CD14-positive monocyte (primary cell): ENCODE measurements at regions not wholly inside any gene's neighbourhood (a gene's known extent, or its start where the extent isn't known, plus 50 kb on each side); places are given as distances from the start of the nearest gene placed in this dataset.

Experiments used
- DNase-seq, 3 donors: peaks; one replicate each; pipeline ENCODE4 v3.0.0-alpha.2; 2011 to 2022
- H2AFZ ChIP-seq: 2 replicates; pipeline ENCODE4 v1.6.0; 2012; ENCODE audit warnings: mild to moderate bottlenecking, low read depth, low read length, inconsistent platforms; ENCODE audit not compliant: insufficient read depth, poor library complexity, severe bottlenecking
- H3K27ac ChIP-seq, 2 donors: 1 replicate in 1 of 2; 2 replicates in 1 of 2; pipeline ENCODE4 v1.5.1; 2012 to 2013; ENCODE audit warnings: low read length in 2 of 2, control low read depth in 1 of 2, inconsistent platforms in 1 of 2, low read depth in 1 of 2, mild to moderate bottlenecking in 1 of 2
- H3K27me3 ChIP-seq, 2 donors: one replicate each; pipeline versions ENCODE4 v1.6.0 to v1.6.1; 2011 to 2013; ENCODE audit warnings: low read length in 2 of 2; ENCODE audit not compliant: control insufficient read depth in 2 of 2, insufficient read depth in 2 of 2
- H3K36me3 ChIP-seq, 2 donors: replicated peaks in 1 of 2; 1 replicate in 1 of 2; 2 replicates in 1 of 2; pipeline versions ENCODE4 v1.5.1 to v1.6.1; 2012 to 2013; ENCODE audit warnings: low read length in 2 of 2, control low read depth in 1 of 2, inconsistent platforms in 1 of 2, mild to moderate bottlenecking in 1 of 2; ENCODE audit not compliant: insufficient read depth in 2 of 2, control insufficient read depth in 1 of 2
- H3K4me1 ChIP-seq, 2 donors: 1 replicate in 1 of 2; 2 replicates in 1 of 2; pipeline versions ENCODE4 v1.5.1 to v1.6.1; 2012 to 2013; ENCODE audit warnings: low read length in 2 of 2, control low read depth in 1 of 2, inconsistent platforms in 1 of 2, mild to moderate bottlenecking in 1 of 2, moderate library complexity in 1 of 2; ENCODE audit not compliant: insufficient read depth in 2 of 2, control insufficient read depth in 1 of 2
- H3K4me2 ChIP-seq: replicated peaks from 2 replicates; pipeline ENCODE3; 2012; ENCODE audit warnings: low read length, moderate library complexity, mild to moderate bottlenecking; ENCODE audit not compliant: poor library complexity, severe bottlenecking; ENCODE audit errors: extremely low read depth
- H3K4me3 ChIP-seq, 3 experiments: fragments of 200-600 bp in 1 of 3; sonication (generic) in 1 of 3; replicated peaks in 1 of 3; 1 replicate in 2 of 3; 2 replicates in 1 of 3; pipeline ENCODE4 v1.5.1; 2011 to 2013; ENCODE audit warnings: low read length in 3 of 3, mild to moderate bottlenecking in 3 of 3, control low read depth in 2 of 3, low read depth in 2 of 3, inconsistent platforms in 1 of 3, moderate library complexity in 1 of 3
- H3K79me2 ChIP-seq: 2 replicates; pipeline ENCODE4 v1.6.0; 2012; ENCODE audit warnings: mild to moderate bottlenecking, control low read depth, inconsistent platforms, low read length, moderate library complexity; ENCODE audit not compliant: insufficient read depth
- H3K9ac ChIP-seq: 2 replicates; pipeline ENCODE4 v1.6.0; 2017; ENCODE audit warnings: low read length, mild to moderate bottlenecking; ENCODE audit not compliant: insufficient read depth, poor library complexity, severe bottlenecking
- H3K9me3 ChIP-seq, 2 donors: replicated peaks in 1 of 2; 1 replicate in 1 of 2; 2 replicates in 1 of 2; pipeline versions ENCODE4 v1.5.1 to v1.6.1; 2012 to 2013; ENCODE audit warnings: low read length in 2 of 2, control low read depth in 1 of 2; ENCODE audit not compliant: control insufficient read depth in 1 of 2, insufficient read depth in 1 of 2
- H4K20me1 ChIP-seq: 2 replicates; pipeline ENCODE4 v1.6.0; 2012; ENCODE audit warnings: mild to moderate bottlenecking, low read length, control low read depth, moderate library complexity; ENCODE audit not compliant: insufficient read depth
- H3K27ac Mint-ChIP-seq, 7 donors: one replicate each; pipeline ENCODE4 v1.8.0; 2020; ENCODE audit warnings: mild to moderate bottlenecking in 7 of 7, mixed read lengths in 7 of 7, moderate library complexity in 6 of 7, inconsistent platforms in 2 of 7
- H3K27me3 Mint-ChIP-seq, 3 donors: one replicate each; pipeline ENCODE4 v1.8.0; 2021 to 2022; ENCODE audit warnings: low read depth in 3 of 3, mild to moderate bottlenecking in 3 of 3, mixed read lengths in 3 of 3, moderate library complexity in 3 of 3, inconsistent platforms in 1 of 3
- H3K36me3 Mint-ChIP-seq, 2 donors: one replicate each; pipeline ENCODE4 v1.8.0; 2020; ENCODE audit warnings: mixed read lengths in 2 of 2, inconsistent platforms in 1 of 2, mild to moderate bottlenecking in 1 of 2
- H3K4me1 Mint-ChIP-seq: one replicate; pipeline ENCODE4 v1.8.0; 2020; ENCODE audit warnings: mild to moderate bottlenecking, mixed read lengths
- H3K4me3 Mint-ChIP-seq, 2 donors: one replicate each; pipeline ENCODE4 v1.8.0; 2020; ENCODE audit warnings: mild to moderate bottlenecking in 2 of 2, mixed read lengths in 2 of 2, moderate library complexity in 1 of 2
- H3K9me3 Mint-ChIP-seq, 7 donors: one replicate each; pipeline ENCODE4 v1.8.0; 2020 to 2022; ENCODE audit warnings: mixed read lengths in 7 of 7, mild to moderate bottlenecking in 6 of 7, moderate library complexity in 6 of 7, inconsistent platforms in 2 of 7
- CTCF ChIP-seq: fragments of 200-600 bp; IDR thresholded peaks from one replicate; pipeline ENCODE4 v1.8.0; 2022; ENCODE audit warnings: antibody characterized with exemption, mild to moderate bottlenecking
- WGBS: methylation state at CpG from one replicate; pipeline ENCODE4 v1.1.5; 2013; ENCODE audit warnings: missing lambda C conversion rate; ENCODE audit not compliant: insufficient coverage; 5-methylcytosine and 5-hydroxymethylcytosine counted together
- intact Hi-C, 2 donors: fragments of 100-400 bp; cut with micrococcal nuclease; formaldehyde crosslinking; loops; one replicate each; pipeline versions ENCODE4 v1.15.0 to v1.15.1; 2023

GRCh38 chr2:22483036-22483435, 901.9 kb upstream of the KLHL29 start:
- Histone ChIP-seq H2AFZ (no peak overlapping the region), H3K9me3 (no peaks in the 10 kb centered on the region), H3K4me2 (no peak overlapping the region), H3K36me3 (no peaks in the 10 kb centered on the region), H3K9ac (no peak overlapping the region), H3K27me3 (no peaks in the 10 kb centered on the region), H3K4me3 (no peak overlapping the region), H3K4me1 (no peaks in the 10 kb centered on the region), H3K79me2 (no peaks in the 10 kb centered on the region), H3K27ac (no peak overlapping the region), H4K20me1 (no peaks in the 10 kb centered on the region)
- Mint-ChIP-seq H3K27ac (no peak overlapping the region), H3K27me3 (peaks cover 0 to 2% (median 0%) of the 10 kb centered on the region in 3 donors), H3K4me3 (no peak overlapping the region), H3K36me3 (no peaks in the 10 kb centered on the region), H3K9me3 (peaks cover 0 to 3% (median 0%) of the 10 kb centered on the region in 7 donors), H3K4me1 (no peaks in the 10 kb centered on the region)
- no CpG with 5 or more reads among the region's 2 CpGs for WGBS
- no peak for TF ChIP-seq CTCF
- DNase-seq: no peak
- intact Hi-C loops: no loop called here

- no peak overlapping the region for H3K9ac ChIP-seq
- H3K27me3 Mint-ChIP-seq: no peaks in the 10 kb centered on the region
- no peaks in the 10 kb centered on the region for H3K9me3 ChIP-seq
- no peak overlapping the region for H3K27ac ChIP-seq
- H3K9me3 Mint-ChIP-seq: peaks cover 0 to 3% (median 1%) of the 10 kb centered on the region in 7 donors
- no peaks in the 10 kb centered on the region for H3K27me3 ChIP-seq
- no peak for TF ChIP-seq CTCF
- no peak overlapping the region for H2AFZ ChIP-seq
- WGBS: 83% methylated on average over 1 of the region's 2 CpGs
- H3K4me3 Mint-ChIP-seq: no peak overlapping the region
- H3K4me1 Mint-ChIP-seq: no peaks in the 10 kb centered on the region
- no peak overlapping the region for H3K4me3 ChIP-seq
- intact Hi-C loops: no loop called here
- H3K4me2 ChIP-seq: no peak overlapping the region
- no peaks in the 10 kb centered on the region for H3K79me2 ChIP-seq
- DNase-seq: no peak
- no peak overlapping the region for H3K27ac Mint-ChIP-seq
- no peaks in the 10 kb centered on the region for H3K4me1 ChIP-seq
- H3K36me3 ChIP-seq: no peaks in the 10 kb centered on the region
- H4K20me1 ChIP-seq: no peaks in the 10 kb centered on the region
- H3K36me3 Mint-ChIP-seq: no peaks in the 10 kb centered on the region
These were observed 899.5 kb upstream of the KLHL29 start for GRCh38 chr2:22485486-22485885.
